ENCODE measurements at regions not wholly inside any gene's neighbourhood (a gene's known extent, or its start where the extent isn't known, plus 50 kb on each side); places are given as distances from the start of the nearest gene placed in this dataset.
A peak's percentile ranks its signal among the peaks of the same experiment; 100 is the strongest.
"Not testable (repeated sequence)": the region's sequence is repeated elsewhere in the genome, so short reads cannot be mapped to it uniquely, and the experiment has no call there.

GRCh38 chr2:53314718-53315117, 452.9 kb upstream of the CHAC2 start:
- Histone ChIP-seq H3K79me1 (ENCODE audit: low read length) (no peaks in the 10 kb centered on the region), H2AFZ (ENCODE audit: insufficient read depth, low read length, poor library complexity) (no peak overlapping the region), H3K27me3 (ENCODE audit: insufficient read depth, low read length) (no peaks in the 10 kb centered on the region), H4K91ac (ENCODE audit: low read depth, low read length) (no peak overlapping the region), H4K12ac (ENCODE audit: low read depth, low read length) (no peak overlapping the region), H3K9ac (ENCODE audit: low read length) (no peak overlapping the region), H3K27ac (ENCODE audit: low read depth, low read length) (no peak overlapping the region), H3K4me1 (ENCODE audit: control insufficient read depth in 1 of 2, insufficient read depth in 2 of 2, low read length in 2 of 2) (no peaks in the 10 kb centered on the region), H2BK12ac (ENCODE audit: low read length) (no peak overlapping the region), H3K23ac (ENCODE audit: low read length) (no peak overlapping the region), H2AK5ac (ENCODE audit: low read length) (no peak overlapping the region), H4K8ac (ENCODE audit: low read depth, low read length) (no peak overlapping the region), H3K4me3 (ENCODE audit: low read depth, low read length) (no peak overlapping the region), H3K4ac (ENCODE audit: low read depth, low read length) (no peak overlapping the region), H3K4me2 (ENCODE audit: low read length) (no peak overlapping the region), H3K79me2 (ENCODE audit: control insufficient read depth, insufficient read depth, low read length, poor library complexity) (no peaks in the 10 kb centered on the region), H3K36me3 (ENCODE audit: control insufficient read depth in 1 of 2, insufficient read depth in 2 of 2, low read length in 2 of 2) (no peaks in the 10 kb centered on the region), H2BK5ac (ENCODE audit: low read depth, low read length, poor library complexity) (no peak overlapping the region), H3K14ac (ENCODE audit: low read length) (no peak overlapping the region), H3K18ac (ENCODE audit: low read length) (no peak overlapping the region), H3K9me3 (ENCODE audit: insufficient read depth, low read depth, low read length) (no peaks in the 10 kb centered on the region), H2BK120ac (ENCODE audit: insufficient read depth, low read length, poor library complexity) (no peak overlapping the region)
- no peak for DNase-seq
- WGBS (ENCODE audit: extremely low coverage, insufficient coverage, insufficient read length): no CpG with 5 or more reads among the region's 2 CpGs

- H3K9ac ChIP-seq (ENCODE audit: low read length); H3K4me3 ChIP-seq (ENCODE audit: low read depth, low read length); H3K14ac ChIP-seq (ENCODE audit: low read length); H2BK12ac ChIP-seq (ENCODE audit: low read length); H3K4ac ChIP-seq (ENCODE audit: low read depth, low read length); H3K23ac ChIP-seq (ENCODE audit: low read length); H3K27ac ChIP-seq (ENCODE audit: low read depth, low read length); H2AFZ ChIP-seq (ENCODE audit: insufficient read depth, low read length, poor library complexity); H2BK5ac ChIP-seq (ENCODE audit: low read depth, low read length, poor library complexity); H2BK120ac ChIP-seq (ENCODE audit: insufficient read depth, low read length, poor library complexity); H4K8ac ChIP-seq (ENCODE audit: low read depth, low read length); H2AK5ac ChIP-seq (ENCODE audit: low read length); H4K91ac ChIP-seq (ENCODE audit: low read depth, low read length); H3K79me1 ChIP-seq (ENCODE audit: low read length); H3K36me3 ChIP-seq (ENCODE audit: control insufficient read depth in 1 of 2, insufficient read depth in 2 of 2, low read length in 2 of 2); H4K12ac ChIP-seq (ENCODE audit: low read depth, low read length); H3K4me1 ChIP-seq (ENCODE audit: control insufficient read depth in 1 of 2, insufficient read depth in 2 of 2, low read length in 2 of 2); H3K27me3 ChIP-seq (ENCODE audit: insufficient read depth, low read length); H3K4me2 ChIP-seq (ENCODE audit: low read length); H3K79me2 ChIP-seq (ENCODE audit: control insufficient read depth, insufficient read depth, low read length, poor library complexity); H3K18ac ChIP-seq (ENCODE audit: low read length); H3K9me3 ChIP-seq (ENCODE audit: insufficient read depth, low read depth, low read length): not testable (repeated sequence)
- no CpG with 5 or more reads among the region's 4 CpGs for WGBS (ENCODE audit: extremely low coverage, insufficient coverage, insufficient read length)
- DNase-seq: peak; percentile 15 to 21
Observed at GRCh38 chr2:53313644-53314043, 454.0 kb upstream of the CHAC2 start.

- no peaks in the 10 kb centered on the region for H3K9me3 ChIP-seq (ENCODE audit: insufficient read depth, low read depth, low read length)
- H3K27ac ChIP-seq (ENCODE audit: low read depth, low read length): no peak overlapping the region
- no peak overlapping the region for H3K14ac ChIP-seq (ENCODE audit: low read length)
- no peak overlapping the region for H3K23ac ChIP-seq (ENCODE audit: low read length)
- H3K4me2 ChIP-seq (ENCODE audit: low read length): no peak overlapping the region
- H4K91ac ChIP-seq (ENCODE audit: low read depth, low read length): no peak overlapping the region
- H4K12ac ChIP-seq (ENCODE audit: low read depth, low read length): no peak overlapping the region
- H3K79me2 ChIP-seq (ENCODE audit: control insufficient read depth, insufficient read depth, low read length, poor library complexity): no peaks in the 10 kb centered on the region
- H2AK5ac ChIP-seq (ENCODE audit: low read length): no peak overlapping the region
- no peaks in the 10 kb centered on the region for H3K36me3 ChIP-seq (ENCODE audit: control insufficient read depth in 1 of 2, insufficient read depth in 2 of 2, low read length in 2 of 2)
- no peak for DNase-seq
- no CpG with 5 or more reads among the region's 5 CpGs for WGBS (ENCODE audit: extremely low coverage, insufficient coverage, insufficient read length)
- no peak overlapping the region for H3K9ac ChIP-seq (ENCODE audit: low read length)
- no peak overlapping the region for H3K18ac ChIP-seq (ENCODE audit: low read length)
- H2AFZ ChIP-seq (ENCODE audit: insufficient read depth, low read length, poor library complexity): no peak overlapping the region
- no peak overlapping the region for H2BK5ac ChIP-seq (ENCODE audit: low read depth, low read length, poor library complexity)
- no peaks in the 10 kb centered on the region for H3K79me1 ChIP-seq (ENCODE audit: low read length)
- no peak overlapping the region for H3K4ac ChIP-seq (ENCODE audit: low read depth, low read length)
- H3K4me3 ChIP-seq (ENCODE audit: low read depth, low read length): no peak overlapping the region
- no peak overlapping the region for H2BK12ac ChIP-seq (ENCODE audit: low read length)
- no peaks in the 10 kb centered on the region for H3K27me3 ChIP-seq (ENCODE audit: insufficient read depth, low read length)
- H3K4me1 ChIP-seq (ENCODE audit: control insufficient read depth in 1 of 2, insufficient read depth in 2 of 2, low read length in 2 of 2): no peaks in the 10 kb centered on the region
- no peak overlapping the region for H2BK120ac ChIP-seq (ENCODE audit: insufficient read depth, low read length, poor library complexity)
- H4K8ac ChIP-seq (ENCODE audit: low read depth, low read length): no peak overlapping the region
Observed at GRCh38 chr2:53312721-53313120, 454.9 kb upstream of the CHAC2 start.

- DNase-seq: no peak
- Histone ChIP-seq H3K27me3 (ENCODE audit: insufficient read depth, low read length) (no peaks in the 10 kb centered on the region), H3K79me1 (ENCODE audit: low read length) (no peaks in the 10 kb centered on the region), H2AK5ac (ENCODE audit: low read length) (no peak overlapping the region), H2BK5ac (ENCODE audit: low read depth, low read length, poor library complexity) (no peak overlapping the region), H3K9me3 (ENCODE audit: insufficient read depth, low read depth, low read length) (no peaks in the 10 kb centered on the region), H4K8ac (ENCODE audit: low read depth, low read length) (no peak overlapping the region), H3K9ac (ENCODE audit: low read length) (no peak overlapping the region), H3K79me2 (ENCODE audit: control insufficient read depth, insufficient read depth, low read length, poor library complexity) (no peaks in the 10 kb centered on the region), H4K12ac (ENCODE audit: low read depth, low read length) (no peak overlapping the region), H3K4me3 (ENCODE audit: low read depth, low read length) (no peak overlapping the region), H2BK12ac (ENCODE audit: low read length) (no peak overlapping the region), H3K18ac (ENCODE audit: low read length) (no peak overlapping the region), H3K4ac (ENCODE audit: low read depth, low read length) (no peak overlapping the region), H4K91ac (ENCODE audit: low read depth, low read length) (no peak overlapping the region), H3K4me1 (ENCODE audit: control insufficient read depth in 1 of 2, insufficient read depth in 2 of 2, low read length in 2 of 2) (no peaks in the 10 kb centered on the region), H2BK120ac (ENCODE audit: insufficient read depth, low read length, poor library complexity) (no peak overlapping the region), H3K36me3 (ENCODE audit: control insufficient read depth in 1 of 2, insufficient read depth in 2 of 2, low read length in 2 of 2) (no peaks in the 10 kb centered on the region), H3K14ac (ENCODE audit: low read length) (no peak overlapping the region), H3K23ac (ENCODE audit: low read length) (no peak overlapping the region), H2AFZ (ENCODE audit: insufficient read depth, low read length, poor library complexity) (no peak overlapping the region), H3K4me2 (ENCODE audit: low read length) (no peak overlapping the region), H3K27ac (ENCODE audit: low read depth, low read length) (no peak overlapping the region)
- no CpG with 5 or more reads among the region's 5 CpGs for WGBS (ENCODE audit: extremely low coverage, insufficient coverage, insufficient read length)
Observed at GRCh38 chr2:53312181-53312580, 455.4 kb upstream of the CHAC2 start.

Data from trophoblast cell (in vitro differentiated cells and primary cell).